Muscle layer of colon (tissue), 2 donors: ENCODE measurements at regions not wholly inside any gene's neighbourhood (a gene's known extent, or its start where the extent isn't known, plus 50 kb on each side); places are given as distances from the start of the nearest gene placed in this dataset.
"Not testable (repeated sequence)": the region's sequence is repeated elsewhere in the genome, so short reads cannot be mapped to it uniquely, and the experiment has no call there.

ENCODE experiments used
- H3K27ac ChIP-seq: one replicate; pipeline ENCODE4 v1.7.0; 2013; ENCODE audit warnings: low read depth, mild to moderate bottlenecking, low read length, moderate library complexity
- H3K27me3 ChIP-seq, 2 donors: one replicate each; pipeline ENCODE4 v1.7.0; 2013; ENCODE audit warnings: low read length in 2 of 2, mild to moderate bottlenecking in 2 of 2; ENCODE audit not compliant: insufficient read depth in 2 of 2, control insufficient read depth in 1 of 2
- H3K36me3 ChIP-seq: one replicate; pipeline ENCODE4 v1.7.0; 2013; ENCODE audit warnings: mild to moderate bottlenecking, low read length; ENCODE audit not compliant: insufficient read depth
- H3K4me1 ChIP-seq: one replicate; pipeline ENCODE4 v1.7.0; 2013; ENCODE audit warnings: mild to moderate bottlenecking, low read length; ENCODE audit not compliant: insufficient read depth
- H3K4me3 ChIP-seq, 2 donors: one replicate each; pipeline ENCODE4 v1.7.0; 2013; ENCODE audit warnings: low read length in 2 of 2, low read depth in 1 of 2, mild to moderate bottlenecking in 1 of 2, moderate library complexity in 1 of 2
- H3K9ac ChIP-seq: one replicate; pipeline ENCODE4 v1.7.0; 2013; ENCODE audit warnings: low read length
- H3K9me3 ChIP-seq: one replicate; pipeline ENCODE4 v1.7.0; 2013; ENCODE audit warnings: mild to moderate bottlenecking, low read length
- donor health status: abdominal sarcoma.
- donor health status: Adenocarcinoma of cecum.

DNA sequence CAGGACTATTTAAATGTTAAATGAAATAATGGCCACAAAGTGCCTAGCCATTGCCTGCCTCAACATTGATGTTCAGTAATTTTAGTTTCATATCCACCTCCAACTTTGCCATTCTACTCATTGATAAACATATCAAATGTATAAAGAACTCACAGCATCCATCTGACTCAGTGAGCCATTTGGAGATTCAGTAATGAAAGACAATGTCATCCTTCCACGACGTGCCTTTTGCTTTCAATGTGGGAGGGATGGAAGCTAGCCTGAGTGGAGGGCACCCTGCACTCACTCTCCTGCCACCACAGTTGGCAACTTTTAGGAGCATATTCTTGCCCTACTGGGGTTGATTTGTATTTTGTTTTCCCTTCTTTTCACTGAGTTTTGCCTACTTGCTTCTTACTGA, 151.5 kb downstream of the GLUL start:
- Histone ChIP-seq H3K4me1 (no peaks in the 10 kb centered on the region), H3K4me3 (no peak overlapping the region), H3K27ac (no peak overlapping the region), H3K9ac (no peak overlapping the region), H3K36me3 (no peaks in the 10 kb centered on the region), H3K27me3 (no peaks in the 10 kb centered on the region), H3K9me3 (no peaks in the 10 kb centered on the region)

DNA sequence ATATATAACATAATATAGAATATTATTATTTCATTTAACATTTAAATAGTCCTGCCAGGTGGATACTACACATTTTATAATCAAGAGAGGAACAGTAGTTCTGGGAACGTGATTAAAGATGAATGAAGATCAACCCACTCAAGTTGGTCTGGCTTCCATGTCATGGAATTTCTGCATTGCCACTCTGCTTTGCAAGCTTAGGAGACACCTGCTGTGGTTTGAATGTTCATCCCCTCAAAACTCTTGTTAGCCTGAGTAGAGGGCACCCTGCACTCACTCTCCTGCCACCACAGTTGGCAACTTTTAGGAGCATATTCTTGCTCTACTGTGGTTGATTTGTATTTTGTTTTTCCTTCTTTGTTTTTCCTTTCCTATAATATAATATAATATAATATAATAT, 153.2 kb downstream of the GLUL start:
- Histone ChIP-seq H3K4me1 (no peaks in the 10 kb centered on the region), H3K36me3 (no peaks in the 10 kb centered on the region), H3K27me3 (no peaks in the 10 kb centered on the region), H3K27ac (no peak overlapping the region), H3K9ac (no peak overlapping the region), H3K9me3 (no peaks in the 10 kb centered on the region), H3K4me3 (no peak overlapping the region)

DNA sequence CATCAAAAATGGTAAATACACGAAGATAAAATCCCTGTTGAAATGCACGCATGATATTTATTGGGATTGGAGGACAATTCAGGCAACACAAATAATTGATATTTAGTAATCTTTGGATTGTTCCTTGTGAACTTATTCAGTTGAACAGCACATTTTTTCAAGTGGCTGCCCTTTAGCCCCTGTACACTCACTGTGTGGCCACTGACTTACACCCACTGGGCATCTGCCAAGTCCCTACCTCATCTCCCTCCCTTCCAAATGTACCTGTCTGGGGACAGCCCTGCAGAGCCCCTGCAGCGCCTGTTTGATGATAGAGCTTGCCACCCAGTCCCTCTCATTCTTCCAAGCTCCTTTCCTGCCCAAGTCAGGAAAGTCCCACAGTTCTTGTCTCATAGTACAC, 154.3 kb downstream of the GLUL start:
- no peak overlapping the region for H3K9ac ChIP-seq

DNA sequence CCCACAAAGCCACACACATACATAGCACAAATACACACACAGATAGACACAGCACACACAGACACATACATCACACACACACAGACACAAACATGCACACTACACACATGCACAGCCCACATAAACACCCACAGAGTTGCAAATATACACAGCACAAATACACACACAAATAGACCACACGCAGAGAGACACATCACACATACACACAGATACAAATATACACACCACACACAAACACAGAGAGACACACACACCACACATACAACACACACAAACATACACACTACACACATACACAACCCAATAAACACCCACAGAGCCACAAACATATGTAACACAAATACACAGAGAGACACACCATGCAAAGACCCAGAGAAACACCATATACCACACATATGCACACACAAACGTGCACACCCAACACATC, 154.9 kb downstream of the GLUL start:
- Histone ChIP-seq H3K36me3 (no peaks in the 10 kb centered on the region), H3K9ac (no peak overlapping the region), H3K27ac (no peak overlapping the region), H3K4me1 (no peaks in the 10 kb centered on the region), H3K27me3 (no peaks in the 10 kb centered on the region), H3K4me3 (no peak overlapping the region), H3K9me3 (no peaks in the 10 kb centered on the region)

More for the DNA sequence above, 154.3 kb downstream of the GLUL start:
- no peaks in the 10 kb centered on the region for H3K36me3 ChIP-seq
- no peak overlapping the region for H3K4me3 ChIP-seq
- H3K4me1 ChIP-seq: no peaks in the 10 kb centered on the region
- H3K27ac ChIP-seq: no peak overlapping the region
- no peaks in the 10 kb centered on the region for H3K27me3 ChIP-seq
- H3K9me3 ChIP-seq: no peaks in the 10 kb centered on the region

DNA sequence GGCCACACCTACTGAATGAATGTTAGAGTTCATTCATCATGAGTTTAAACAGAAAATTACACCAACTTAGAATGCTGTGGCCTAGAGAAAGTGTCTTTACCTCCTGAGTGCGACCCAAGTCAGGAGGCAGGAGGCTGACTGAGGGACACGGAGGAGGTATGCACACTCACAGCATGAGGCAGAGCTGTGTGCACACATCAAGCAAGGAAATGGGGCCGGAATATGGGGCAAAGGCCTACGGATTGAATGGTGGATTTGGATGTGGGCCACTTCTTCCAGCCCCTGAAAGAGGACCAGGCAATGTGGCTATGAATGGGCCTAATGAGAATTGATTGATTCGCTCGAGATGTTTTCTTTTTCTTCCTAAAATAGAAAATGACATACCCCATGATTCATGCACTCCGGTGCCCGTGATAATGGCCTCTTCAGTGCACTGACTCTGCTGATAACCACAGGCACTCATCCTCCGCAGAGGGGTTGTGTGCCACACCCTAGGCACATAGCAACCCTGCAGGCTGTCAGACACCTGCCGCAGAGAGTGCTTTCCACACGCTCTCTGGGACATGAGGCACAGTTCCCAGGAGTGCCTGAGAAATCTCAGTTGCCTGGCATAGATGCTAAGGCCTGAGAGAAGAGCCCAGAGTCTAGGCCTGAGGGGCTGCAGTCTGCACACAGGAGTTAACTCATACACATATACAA, 155.5 kb downstream of the GLUL start:
- no peak overlapping the region for H3K4me3 ChIP-seq
- no peaks in the 10 kb centered on the region for H3K36me3 ChIP-seq
- H3K27me3 ChIP-seq: no peaks in the 10 kb centered on the region
- H3K4me1 ChIP-seq: no peaks in the 10 kb centered on the region
- no peak overlapping the region for H3K27ac ChIP-seq
- no peak overlapping the region for H3K9ac ChIP-seq
- H3K9me3 ChIP-seq: no peaks in the 10 kb centered on the region

DNA sequence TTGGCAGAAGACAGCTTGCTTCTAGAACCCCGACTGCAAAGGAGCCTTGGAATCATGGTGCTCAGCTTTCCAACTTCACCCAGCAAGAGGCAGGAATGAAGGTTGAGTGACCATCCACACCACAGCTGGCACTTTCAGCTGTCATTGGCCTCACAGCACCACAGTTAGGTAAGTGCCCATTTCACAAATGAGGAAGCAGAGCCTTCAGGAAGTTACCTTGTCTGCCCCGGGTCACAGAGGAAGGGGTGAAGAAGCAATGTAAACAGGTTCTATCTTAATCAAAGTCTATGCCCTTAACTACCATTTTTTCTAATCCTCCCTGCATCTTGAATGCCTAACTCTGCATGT, 156.0 kb downstream of the GLUL start:
- no peaks in the 10 kb centered on the region for H3K27me3 ChIP-seq
- no peaks in the 10 kb centered on the region for H3K4me1 ChIP-seq
- no peaks in the 10 kb centered on the region for H3K9me3 ChIP-seq
- no peak overlapping the region for H3K9ac ChIP-seq
- no peaks in the 10 kb centered on the region for H3K36me3 ChIP-seq
- H3K27ac ChIP-seq: no peak overlapping the region
- H3K4me3 ChIP-seq: no peak overlapping the region

DNA sequence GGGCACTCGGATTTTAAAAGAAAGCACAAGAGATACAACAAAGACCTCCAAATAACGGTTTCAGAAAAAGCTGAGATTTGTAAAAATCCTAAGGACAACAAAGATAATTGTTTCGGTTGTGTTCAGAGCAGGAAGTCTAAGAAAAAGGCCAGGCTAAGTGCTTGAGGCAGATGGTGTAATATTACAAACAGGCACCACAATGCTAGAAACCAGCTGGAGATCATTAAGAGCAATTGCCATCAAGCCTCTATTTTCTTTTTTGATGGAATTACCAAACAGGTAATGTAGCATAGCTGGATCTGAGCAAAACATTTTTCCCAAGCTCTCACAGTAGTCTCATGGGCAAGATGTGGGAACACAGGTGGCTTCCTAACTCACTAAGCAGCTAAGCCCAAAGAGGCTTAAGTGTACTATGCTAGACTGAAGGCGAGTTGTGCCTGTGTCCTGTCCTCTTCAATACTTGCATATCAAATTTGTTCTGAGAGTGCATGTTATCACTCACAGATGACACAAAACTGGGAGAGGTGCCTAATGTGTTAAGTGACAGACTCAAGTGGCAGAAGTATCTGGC, 161.6 kb downstream of the GLUL start:
- no peaks in the 10 kb centered on the region for H3K36me3 ChIP-seq
- no peaks in the 10 kb centered on the region for H3K9me3 ChIP-seq

DNA sequence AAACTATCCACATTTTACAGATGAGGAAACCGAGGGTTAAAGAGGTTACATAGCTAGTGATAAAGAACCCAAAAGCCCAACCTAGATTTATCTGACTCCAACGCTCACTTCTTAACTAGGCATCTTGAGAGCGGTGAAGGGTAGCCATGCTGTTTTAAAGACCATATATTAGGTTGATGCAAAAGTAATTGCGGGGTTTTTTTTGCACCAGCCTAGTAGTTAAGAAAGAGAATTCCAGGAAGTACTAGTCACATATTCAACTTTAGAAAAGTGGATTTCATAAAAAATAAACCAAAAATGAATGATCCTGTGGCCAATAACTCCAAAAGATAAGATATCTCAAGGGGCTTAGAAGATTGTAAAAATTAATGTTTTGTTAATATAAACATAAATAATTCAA, 162.1 kb downstream of the GLUL start:
- Histone ChIP-seq H3K27ac (no peak overlapping the region), H3K4me3 (no peak overlapping the region), H3K9me3 (no peaks in the 10 kb centered on the region), H3K9ac (no peak overlapping the region), H3K27me3 (no peaks in the 10 kb centered on the region), H3K36me3 (no peaks in the 10 kb centered on the region), H3K4me1 (no peaks in the 10 kb centered on the region)

More for the DNA sequence above, 161.6 kb downstream of the GLUL start:
- Histone ChIP-seq H3K4me1 (no peaks in the 10 kb centered on the region), H3K4me3 (no peak overlapping the region), H3K27me3 (no peaks in the 10 kb centered on the region), H3K27ac (no peak overlapping the region), H3K9ac (no peak overlapping the region)

DNA sequence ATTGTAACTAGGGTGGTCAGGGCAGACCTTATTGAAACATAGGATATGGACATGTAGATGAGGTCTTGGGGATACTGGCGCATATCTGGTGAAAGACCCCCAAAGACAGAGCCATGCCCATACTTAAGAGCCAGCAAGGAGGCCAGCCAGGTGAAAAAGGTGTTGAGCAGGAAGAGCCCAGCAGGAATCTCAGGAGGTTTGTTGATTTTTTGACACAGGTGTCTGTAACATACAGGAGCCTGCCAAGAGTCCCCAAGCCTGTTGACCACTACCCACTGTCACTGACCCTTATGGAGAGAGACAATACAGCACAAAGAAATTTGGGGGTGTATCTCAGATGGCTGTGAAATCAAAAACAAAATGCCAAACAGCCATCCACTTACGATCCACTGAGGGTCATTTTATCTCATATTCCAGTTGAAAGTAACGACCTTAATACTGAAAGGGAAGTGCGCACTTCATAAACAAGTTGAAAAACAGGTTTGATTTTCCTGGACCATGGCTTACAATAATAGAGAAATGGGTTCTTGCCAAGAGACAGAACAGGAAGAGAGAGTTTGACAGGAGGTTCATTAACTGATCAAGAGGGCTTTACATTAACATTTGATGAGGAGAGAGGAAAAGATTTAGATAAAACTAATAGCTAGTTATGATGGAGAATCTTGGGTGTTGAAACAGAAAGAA, 163.6 kb downstream of the GLUL start:
- H3K9me3 ChIP-seq: no peaks in the 10 kb centered on the region
- H3K36me3 ChIP-seq: no peaks in the 10 kb centered on the region
- no peaks in the 10 kb centered on the region for H3K27me3 ChIP-seq
- H3K4me1 ChIP-seq: no peaks in the 10 kb centered on the region
- H3K27ac ChIP-seq: no peak overlapping the region
- no peak overlapping the region for H3K9ac ChIP-seq
- H3K4me3 ChIP-seq: no peak overlapping the region

DNA sequence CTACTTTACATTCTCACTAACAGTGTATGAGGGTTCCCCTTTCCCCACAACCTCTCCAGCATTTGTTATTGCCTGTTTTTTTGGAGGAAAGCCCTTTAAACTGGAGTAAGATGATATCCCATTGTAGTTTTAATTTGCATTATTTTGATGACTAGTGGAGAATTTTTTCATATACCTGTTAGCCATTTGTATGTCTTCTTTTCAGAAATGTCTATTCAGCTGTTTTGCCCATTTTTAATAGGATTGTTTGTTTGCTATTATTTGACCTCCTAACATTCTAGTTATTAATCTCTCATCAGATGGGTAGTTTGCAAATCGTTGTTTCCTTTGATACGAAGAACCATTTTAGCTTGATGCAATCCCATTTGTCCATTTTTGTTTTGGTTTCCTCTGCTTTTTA, 165.0 kb downstream of the GLUL start:
- Histone ChIP-seq H3K27ac (no peak overlapping the region), H3K4me3 (no peak overlapping the region), H3K9ac (no peak overlapping the region), H3K9me3 (no peaks in the 10 kb centered on the region), H3K4me1 (no peaks in the 10 kb centered on the region), H3K27me3 (no peaks in the 10 kb centered on the region), H3K36me3 (no peaks in the 10 kb centered on the region)

DNA sequence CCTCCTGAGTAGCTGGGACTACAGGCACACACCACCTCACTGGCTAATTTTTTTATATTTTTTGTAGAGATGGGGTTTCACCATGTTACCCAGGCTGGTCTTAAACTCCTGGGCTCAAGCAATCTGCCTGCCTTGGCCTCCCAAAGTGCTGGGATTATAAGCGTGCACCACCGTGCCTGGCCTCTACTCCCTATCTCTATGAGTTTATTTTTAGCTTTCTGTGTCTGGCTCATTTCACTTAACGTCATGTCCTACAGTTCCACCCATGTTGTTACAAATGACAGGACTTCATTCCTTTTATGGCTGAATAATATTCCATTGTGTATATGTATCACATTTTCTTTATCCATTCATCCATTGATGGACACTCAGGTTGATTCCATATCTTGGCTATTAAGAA, 164.2 kb upstream of the ZNF648 start:
- not testable (repeated sequence) for H3K36me3 ChIP-seq, H3K4me3 ChIP-seq, H3K27ac ChIP-seq, H3K27me3 ChIP-seq, H3K9me3 ChIP-seq, H3K4me1 ChIP-seq, H3K9ac ChIP-seq

DNA sequence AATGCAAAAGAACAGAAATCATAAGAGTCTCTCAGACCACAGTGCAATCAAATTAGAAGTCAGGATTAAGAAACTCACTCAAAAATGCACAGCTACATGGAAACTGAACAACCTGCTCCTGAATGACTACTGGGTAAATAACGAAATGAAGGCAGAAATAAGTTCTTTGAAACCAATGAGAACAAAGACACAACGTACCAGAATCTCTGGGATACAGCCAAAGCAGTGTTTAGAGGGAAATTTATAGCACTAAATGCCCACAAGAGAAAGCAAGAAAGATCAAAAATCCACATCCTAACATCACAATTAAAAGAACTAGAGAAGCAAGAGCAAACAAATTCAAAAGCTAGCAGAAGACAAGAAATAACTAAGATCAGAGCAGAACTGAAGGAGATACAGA, 160.5 kb upstream of the ZNF648 start:
- not testable (repeated sequence) for H3K4me3 ChIP-seq, H3K4me1 ChIP-seq, H3K9me3 ChIP-seq, H3K27ac ChIP-seq, H3K36me3 ChIP-seq, H3K27me3 ChIP-seq, H3K9ac ChIP-seq
